GM12892 (cell line): ENCODE measurements at regions not wholly inside any gene's neighbourhood (a gene's known extent, or its start where the extent isn't known, plus 50 kb on each side); places are given as distances from the start of the nearest gene placed in this dataset.

Source experiments
- POLR2A ChIP-seq: IDR thresholded peaks from 2 replicates; pipeline ENCODE4 v1.6.1; 2011; ENCODE audit warnings: low read depth, low read length, control low read depth
- POLR2AphosphoS5 ChIP-seq: IDR thresholded peaks from 2 replicates; pipeline ENCODE4 v1.6.1; 2011; ENCODE audit warnings: low read depth, low read length, control low read depth
- TAF1 ChIP-seq: IDR thresholded peaks from 2 replicates; pipeline ENCODE4 v1.6.1; 2011; ENCODE audit warnings: low read depth, mild to moderate bottlenecking, control low read depth, low read length, borderline replicate concordance

DNA sequence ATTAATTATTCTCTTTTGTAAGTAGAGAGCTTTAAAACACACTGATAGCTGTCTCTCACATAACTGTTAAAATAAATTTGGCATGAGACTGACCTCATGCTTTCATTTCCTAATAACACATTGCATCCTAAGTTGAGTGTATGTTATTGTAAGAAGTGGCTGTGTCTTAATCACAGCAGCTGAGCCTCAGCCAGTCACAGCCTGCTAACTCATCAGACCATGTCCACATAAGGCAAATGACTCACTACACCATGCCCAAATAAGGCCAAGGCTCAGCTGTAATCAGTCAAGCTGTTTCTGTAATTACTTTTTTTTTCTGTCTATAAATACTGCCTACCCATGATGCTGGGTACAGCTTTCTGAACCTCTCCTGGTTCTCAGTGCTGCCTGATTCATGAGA is 860.9 kb downstream of the XPNPEP1 start:
- TF ChIP-seq POLR2A (no peak), POLR2AphosphoS5 (no peak), TAF1 (no peak)
